ENCODE measurements at regions not wholly inside any gene's neighbourhood (a gene's known extent, or its start where the extent isn't known, plus 50 kb on each side); places are given as distances from the start of the nearest gene placed in this dataset.

GRCh38 chr13:34116651-34117050, 298.7 kb downstream of the RFC3 start:
- no peak for DNase-seq (ENCODE audit: low read depth)

- DNase-seq (ENCODE audit: low read depth): no peak
These were observed 306.8 kb downstream of the RFC3 start for GRCh38 chr13:34124666-34125306.

- no peak for DNase-seq (ENCODE audit: low read depth)
These were observed 309.6 kb downstream of the RFC3 start for GRCh38 chr13:34127523-34127922.

- no peak for DNase-seq (ENCODE audit: low read depth)
These were observed 310.7 kb downstream of the RFC3 start for GRCh38 chr13:34128661-34129060.

- no peak for DNase-seq (ENCODE audit: low read depth)
These were observed 311.5 kb downstream of the RFC3 start for GRCh38 chr13:34129436-34129835.

GRCh38 chr13:34137200-34137599, 319.3 kb downstream of the RFC3 start:
- no peak for DNase-seq (ENCODE audit: low read depth)

GRCh38 chr13:34139660-34140227, 321.8 kb downstream of the RFC3 start:
- no peak for DNase-seq (ENCODE audit: low read depth)

GRCh38 chr13:34143637-34144036, 325.7 kb downstream of the RFC3 start:
- no peak for DNase-seq (ENCODE audit: low read depth)

- DNase-seq (ENCODE audit: low read depth): no peak
These were observed 326.2 kb downstream of the RFC3 start for GRCh38 chr13:34144142-34144541.

GRCh38 chr13:34145061-34145460, 327.1 kb downstream of the RFC3 start:
- no peak for DNase-seq (ENCODE audit: low read depth)

GRCh38 chr13:34148359-34148758, 330.4 kb downstream of the RFC3 start:
- DNase-seq (ENCODE audit: low read depth): no peak

- DNase-seq (ENCODE audit: low read depth): no peak
These were observed 333.9 kb downstream of the RFC3 start for GRCh38 chr13:34151885-34152284.

GRCh38 chr13:34152409-34152808, 334.5 kb downstream of the RFC3 start:
- DNase-seq (ENCODE audit: low read depth): no peak

- DNase-seq (ENCODE audit: low read depth): no peak
These were observed 335.0 kb downstream of the RFC3 start for GRCh38 chr13:34152996-34153395.

GRCh38 chr13:34153428-34154180, 335.7 kb downstream of the RFC3 start:
- no peak for DNase-seq (ENCODE audit: low read depth)

- no peak for DNase-seq (ENCODE audit: low read depth)
These were observed 338.1 kb downstream of the RFC3 start for GRCh38 chr13:34155931-34156607.

GRCh38 chr13:34156841-34157365, 339.0 kb downstream of the RFC3 start:
- DNase-seq (ENCODE audit: low read depth): peak; percentile 1

- no peak for DNase-seq (ENCODE audit: low read depth)
These were observed 342.0 kb downstream of the RFC3 start for GRCh38 chr13:34159946-34160345.

GRCh38 chr13:34161931-34162543, 344.1 kb downstream of the RFC3 start:
- no peak for DNase-seq (ENCODE audit: low read depth)

GRCh38 chr13:34162544-34162933, 344.6 kb downstream of the RFC3 start:
- no peak for DNase-seq (ENCODE audit: low read depth)

GRCh38 chr13:34164582-34164981, 346.6 kb downstream of the RFC3 start:
- DNase-seq (ENCODE audit: low read depth): no peak

GRCh38 chr13:34165158-34165557, 347.2 kb downstream of the RFC3 start:
- DNase-seq (ENCODE audit: low read depth): no peak

Data from stimulated activated CD8-positive, alpha-beta memory T cell treated with anti-CD3 and anti-CD28 coated beads, Interleukin-7, amount 100 ng/mL, for 24 hours (primary cell).